ENCODE measurements at regions not wholly inside any gene's neighbourhood (a gene's known extent, or its start where the extent isn't known, plus 50 kb on each side); places are given as distances from the start of the nearest gene placed in this dataset.

DNA sequence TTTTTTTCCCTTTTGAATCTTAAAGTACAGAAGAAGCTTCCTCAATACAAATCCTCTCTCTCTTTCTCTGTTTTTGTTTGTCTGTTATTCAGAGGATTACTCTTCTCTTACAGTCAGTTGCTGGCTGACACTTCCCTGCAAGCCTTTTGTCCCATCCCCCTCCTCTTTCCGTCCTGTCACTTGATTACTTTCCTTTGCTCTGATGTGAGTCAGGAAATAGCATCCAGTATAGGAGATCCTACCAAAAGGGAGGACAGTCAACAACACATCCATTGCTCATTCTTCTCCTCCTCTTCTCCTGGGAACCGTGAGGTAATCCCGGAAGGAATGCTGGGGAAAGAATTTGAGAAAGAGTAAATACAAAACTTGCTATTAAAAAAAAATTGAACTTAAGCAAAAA lies 79.3 kb upstream of the SCN7A start:
- no peak overlapping the region for H3K27ac Mint-ChIP-seq
- H3K4me3 Mint-ChIP-seq = no peak overlapping the region
- H3K9me3 Mint-ChIP-seq (ENCODE audit: insufficient read depth) = no peaks in the 10 kb centered on the region
- ChIA-PET POLR2A (no interaction called here), CTCF (no interaction called here)
- H3K27me3 Mint-ChIP-seq (ENCODE audit: low read depth) = no peaks in the 10 kb centered on the region
- DNase-seq = no peak
- H3K36me3 Mint-ChIP-seq (ENCODE audit: low read depth) = no peaks in the 10 kb centered on the region
- ATAC-seq = no peak
- no peaks in the 10 kb centered on the region for H3K4me1 Mint-ChIP-seq (ENCODE audit: low read depth)

DNA sequence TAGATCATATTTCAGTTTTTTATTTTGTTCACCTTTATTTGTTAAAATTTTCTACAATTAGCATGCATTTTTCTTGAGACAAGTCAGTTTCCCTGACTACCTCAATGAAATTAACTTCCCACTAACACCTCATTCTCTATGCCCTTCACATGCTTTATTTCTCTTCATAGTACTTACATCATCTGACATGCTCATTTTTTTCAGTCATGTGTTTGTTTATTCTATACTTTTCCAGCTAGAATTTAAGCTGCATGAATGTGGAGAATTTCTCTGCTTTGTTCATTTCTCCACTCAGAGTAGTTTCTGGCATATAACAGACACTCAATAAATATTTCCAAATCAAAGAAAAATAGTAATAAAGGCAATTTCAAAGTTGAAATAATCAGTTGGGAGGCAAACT lies 78.9 kb upstream of the SCN7A start:
- ATAC-seq = no peak
- no peak overlapping the region for H3K27ac Mint-ChIP-seq
- CTCF ChIA-PET = no interaction called here
- H3K4me3 Mint-ChIP-seq = no peak overlapping the region
- H3K4me1 Mint-ChIP-seq (ENCODE audit: low read depth) = no peaks in the 10 kb centered on the region
- no peak for DNase-seq
- POLR2A ChIA-PET = no interaction called here
- no peaks in the 10 kb centered on the region for H3K9me3 Mint-ChIP-seq (ENCODE audit: insufficient read depth)
- H3K27me3 Mint-ChIP-seq (ENCODE audit: low read depth) = no peaks in the 10 kb centered on the region
- no peaks in the 10 kb centered on the region for H3K36me3 Mint-ChIP-seq (ENCODE audit: low read depth)

DNA sequence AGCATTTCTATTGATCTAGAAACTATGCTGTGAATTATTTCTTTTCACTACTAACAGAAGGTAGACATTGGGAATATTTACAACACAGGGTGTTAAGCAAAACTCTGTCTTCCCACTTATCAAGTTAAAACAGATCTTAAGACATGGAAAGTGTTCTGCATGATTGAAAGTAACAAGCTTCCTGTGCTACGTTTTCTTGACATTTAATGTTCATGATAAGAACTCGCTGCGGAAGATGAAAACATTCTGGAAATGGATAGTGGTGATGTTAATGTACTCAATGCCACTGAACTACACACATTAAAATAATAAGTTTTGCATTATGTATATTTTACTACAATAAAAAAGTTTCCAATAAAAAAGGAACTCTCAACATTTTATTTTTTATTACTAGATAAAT lies 74.4 kb upstream of the SCN7A start:
- H3K36me3 Mint-ChIP-seq (ENCODE audit: low read depth) = no peaks in the 10 kb centered on the region
- no peaks in the 10 kb centered on the region for H3K4me1 Mint-ChIP-seq (ENCODE audit: low read depth)
- ChIA-PET CTCF (no interaction called here), POLR2A (no interaction called here)
- DNase-seq = no peak
- H3K27ac Mint-ChIP-seq = no peak overlapping the region
- H3K27me3 Mint-ChIP-seq (ENCODE audit: low read depth) = no peaks in the 10 kb centered on the region
- H3K9me3 Mint-ChIP-seq (ENCODE audit: insufficient read depth) = no peaks in the 10 kb centered on the region
- H3K4me3 Mint-ChIP-seq = no peak overlapping the region
- ATAC-seq = no peak

DNA sequence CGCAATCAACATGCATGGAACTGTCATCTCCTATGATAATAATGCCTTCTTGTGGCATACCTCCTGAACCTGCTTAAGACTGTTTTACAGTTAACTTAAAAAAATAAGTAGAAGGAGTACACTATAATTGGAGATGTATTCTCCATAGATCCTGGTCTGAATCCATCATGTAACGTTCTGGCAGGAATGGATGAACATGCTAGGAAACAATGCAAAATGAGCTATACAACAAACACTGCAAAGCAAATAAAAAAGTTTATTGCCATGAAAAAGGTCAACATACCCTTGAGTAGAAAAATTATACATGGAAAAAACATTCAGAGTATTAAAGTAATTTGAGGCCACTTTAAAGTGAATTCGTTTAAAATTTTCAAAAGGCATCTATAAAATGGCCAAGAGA lies 71.5 kb upstream of the SCN7A start:
- Mint-ChIP-seq H3K36me3 (ENCODE audit: low read depth) (no peaks in the 10 kb centered on the region), H3K9me3 (ENCODE audit: insufficient read depth) (no peaks in the 10 kb centered on the region), H3K27me3 (ENCODE audit: low read depth) (no peaks in the 10 kb centered on the region), H3K27ac (no peak overlapping the region), H3K4me3 (no peak overlapping the region), H3K4me1 (ENCODE audit: low read depth) (no peaks in the 10 kb centered on the region)
- DNase-seq = no peak
- ATAC-seq = no peak
- ChIA-PET CTCF (no interaction called here), POLR2A (no interaction called here)

DNA sequence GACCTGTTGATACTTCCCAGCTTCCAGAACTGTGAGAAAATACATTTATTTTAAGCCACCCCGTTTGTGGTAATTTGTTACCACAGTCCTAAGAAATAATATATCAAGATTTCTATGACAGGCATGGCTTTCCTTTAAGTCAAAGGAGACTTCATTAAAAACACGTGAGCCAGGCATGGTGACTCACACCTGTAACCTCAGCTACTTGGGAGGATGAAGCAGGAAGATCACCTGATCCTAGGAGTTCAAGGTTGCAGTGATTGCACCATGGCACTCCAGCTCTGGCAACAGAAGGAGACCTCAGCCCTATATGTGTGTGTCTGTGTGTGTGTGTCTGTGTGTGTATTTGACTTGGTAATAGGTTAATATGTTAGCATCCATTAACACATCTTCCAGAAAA lies 69.8 kb upstream of the SCN7A start:
- ChIA-PET POLR2A (no interaction called here), CTCF (no interaction called here)
- ATAC-seq = no peak
- H3K9me3 Mint-ChIP-seq (ENCODE audit: insufficient read depth) = no peaks in the 10 kb centered on the region
- H3K27me3 Mint-ChIP-seq (ENCODE audit: low read depth) = no peaks in the 10 kb centered on the region
- no peak overlapping the region for H3K4me3 Mint-ChIP-seq
- H3K4me1 Mint-ChIP-seq (ENCODE audit: low read depth) = no peaks in the 10 kb centered on the region
- H3K27ac Mint-ChIP-seq = no peak overlapping the region
- H3K36me3 Mint-ChIP-seq (ENCODE audit: low read depth) = no peaks in the 10 kb centered on the region
- DNase-seq = no peak

DNA sequence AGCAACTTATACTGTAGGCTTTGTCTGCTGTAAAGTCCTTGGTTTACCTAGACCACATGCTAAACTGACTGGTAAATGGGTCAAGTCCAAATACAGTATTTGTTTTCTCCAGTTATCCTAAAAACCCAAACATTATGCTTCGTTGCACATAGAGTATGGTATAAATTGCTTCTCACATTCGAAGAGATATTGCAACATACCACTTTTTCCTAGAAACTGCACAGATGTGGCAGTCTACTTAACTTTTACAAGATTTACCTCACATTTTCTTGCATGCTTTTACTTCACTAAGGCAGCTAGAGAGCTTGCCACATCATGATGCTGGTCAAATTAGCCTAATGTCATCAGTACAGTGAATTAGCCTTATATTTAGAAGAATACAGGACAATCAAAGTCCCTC lies 66.0 kb upstream of the SCN7A start:
- Mint-ChIP-seq H3K9me3 (ENCODE audit: insufficient read depth) (no peaks in the 10 kb centered on the region), H3K27me3 (ENCODE audit: low read depth) (no peaks in the 10 kb centered on the region), H3K4me1 (ENCODE audit: low read depth) (no peaks in the 10 kb centered on the region), H3K36me3 (ENCODE audit: low read depth) (no peaks in the 10 kb centered on the region), H3K4me3 (no peak overlapping the region), H3K27ac (no peak overlapping the region)
- DNase-seq = no peak
- ChIA-PET POLR2A (no interaction called here), CTCF (no interaction called here)
- no peak for ATAC-seq

DNA sequence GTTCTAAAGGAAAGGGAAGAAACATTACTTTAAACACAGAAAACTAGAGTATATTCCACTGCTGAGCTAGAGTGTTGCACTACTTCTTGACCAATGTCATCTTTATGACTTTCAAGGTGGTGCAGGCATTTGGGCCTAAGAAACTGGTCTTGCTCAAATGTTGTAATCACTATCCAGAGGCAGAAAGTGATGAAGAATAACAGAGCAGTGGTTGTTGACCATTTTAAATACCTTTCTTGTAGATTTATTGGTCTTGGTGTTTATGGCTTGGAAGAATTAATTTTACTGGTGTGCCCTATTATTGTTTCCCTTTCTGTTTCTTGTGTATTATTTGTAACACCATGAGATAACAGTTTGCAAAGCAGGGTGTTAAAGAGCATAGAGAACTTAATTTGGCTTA lies 56.9 kb upstream of the SCN7A start:
- Mint-ChIP-seq H3K4me3 (no peak overlapping the region), H3K27me3 (ENCODE audit: low read depth) (no peaks in the 10 kb centered on the region), H3K36me3 (ENCODE audit: low read depth) (no peaks in the 10 kb centered on the region), H3K4me1 (ENCODE audit: low read depth) (no peaks in the 10 kb centered on the region), H3K9me3 (ENCODE audit: insufficient read depth) (no peaks in the 10 kb centered on the region), H3K27ac (no peak overlapping the region)
- no peak for ATAC-seq
- ChIA-PET CTCF (no interaction called here), POLR2A (no interaction called here)
- DNase-seq = no peak

DNA sequence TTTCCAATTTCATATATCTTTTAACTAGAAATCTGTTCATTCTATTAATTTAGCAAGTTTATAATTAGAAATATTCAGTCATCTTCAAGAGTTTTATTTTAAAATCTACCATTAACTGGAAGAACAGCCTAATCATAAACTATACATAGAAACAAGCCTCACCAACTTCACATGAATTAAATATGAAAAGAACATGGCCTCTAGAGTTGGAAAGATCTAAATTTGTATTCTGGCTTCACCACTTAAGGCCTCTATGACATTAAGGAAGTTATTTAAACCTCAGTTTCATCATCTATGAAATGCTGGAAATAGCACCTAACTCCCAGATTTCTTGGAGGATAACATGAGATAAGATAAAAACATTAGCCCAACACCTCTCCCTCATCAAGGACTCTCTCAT lies 51.4 kb upstream of the SCN7A start:
- no peak for ATAC-seq

More for the DNA sequence above, 51.4 kb upstream of the SCN7A start:
- no peaks in the 10 kb centered on the region for H3K4me1 Mint-ChIP-seq (ENCODE audit: low read depth)
- H3K9me3 Mint-ChIP-seq (ENCODE audit: insufficient read depth) = no peaks in the 10 kb centered on the region
- H3K27ac Mint-ChIP-seq = no peak overlapping the region
- POLR2A ChIA-PET = no interaction called here
- no peak overlapping the region for H3K4me3 Mint-ChIP-seq
- DNase-seq = no peak
- CTCF ChIA-PET = no interaction called here
- no peaks in the 10 kb centered on the region for H3K27me3 Mint-ChIP-seq (ENCODE audit: low read depth)
- no peaks in the 10 kb centered on the region for H3K36me3 Mint-ChIP-seq (ENCODE audit: low read depth)

Measured in activated CD8-positive, alpha-beta T cell treated with anti-CD3 and anti-CD28 coated beads, Interleukin-2, amount 10 ng/mL, durations not matched to agents 7 days and 5 days (primary cell).